A549 (cell line): ENCODE measurements at regions not wholly inside any gene's neighbourhood (a gene's known extent, or its start where the extent isn't known, plus 50 kb on each side); places are given as distances from the start of the nearest gene placed in this dataset.

ENCODE experiments used
- ATAC-seq, 2 experiments: fragments of 200-7000 bp in 1 of 2; fragments of >200 bp in 1 of 2; cut with Nextera tagmentation in 1 of 2; cut with Tn5 transposase in 1 of 2; 3 replicates each; pipeline versions ENCODE4 v1.8.0 to v1.9.1; 2018 to 2020; ENCODE audit warnings: mild to moderate bottlenecking in 1 of 2, moderate library complexity in 1 of 2
- CTCF ChIA-PET: fragments of 300-600 bp; sonication (Branson Sonifier 250); formaldehyde crosslinking; extraction: SDS; loops from one replicate; lab custom pipeline; 2021; ENCODE audit warnings: antibody characterized with exemption, inconsistent platforms; lab: Yijun Ruan, JAX
- POLR2A ChIA-PET: fragments of 350-600 bp; formaldehyde crosslinking; extraction: SDS; loops from one replicate; lab custom pipeline; 2021; ENCODE audit warnings: antibody characterized with exemption, inconsistent platforms; lab: Yijun Ruan, JAX
- DNase-seq, 2 experiments: peaks; one replicate each; pipeline versions ENCODE4 v3.0.0 to v3.0.0-alpha.2; 2011 to 2016; ENCODE audit warnings: low read depth in 1 of 2, low spot score in 1 of 2
- FAIRE-seq: peaks from 2 replicates; lab custom pipeline; 2011; peaks lifted over from hg19 to GRCh38; lab: Jason Lieb, UNC
- H3K27ac ChIP-seq, 2 experiments: fragments of >200 bp; sonication (Bioruptor Twin); formaldehyde crosslinking; 3 replicates each; pipeline ENCODE4 v1.5.1; 2016 to 2017
- H3K4me1 ChIP-seq: fragments of >200 bp; sonication (Bioruptor Twin); formaldehyde crosslinking; 3 replicates; pipeline ENCODE4 v1.6.1; 2016
- H3K4me2 ChIP-seq: fragments of >200 bp; sonication (Bioruptor Twin); formaldehyde crosslinking; 3 replicates; pipeline ENCODE4 v1.6.1; 2016
- H3K4me3 ChIP-seq: fragments of >200 bp; sonication (Bioruptor Twin); formaldehyde crosslinking; 3 replicates; pipeline ENCODE4 v1.5.1; 2016
- H3K9me3 ChIP-seq: fragments of >200 bp; sonication (Bioruptor Twin); formaldehyde crosslinking; 3 replicates; pipeline ENCODE4 v1.6.1; 2016
- EHF ChIP-seq: fragments of 250-450 bp; sonication (Bioruptor Pico); IDR thresholded peaks from 2 replicates; pipeline ENCODE4 v1.5.0; 2020; ENCODE audit warnings: mild to moderate bottlenecking
- ESRRA ChIP-seq: fragments of 150-350 bp; IDR thresholded peaks from 2 replicates; pipeline ENCODE4 v1.6.1; 2014; ENCODE audit warnings: mild to moderate bottlenecking, low read length, borderline replicate concordance
- FOSL2 ChIP-seq, 2 experiments: fragments of 450-650 bp in 1 of 2; fragments of >200 bp in 1 of 2; sonication (Bioruptor Twin) in 1 of 2; formaldehyde crosslinking; IDR thresholded peaks; 2 replicates each; pipeline versions ENCODE4 v1.5.0 to v1.6.1; 2016 to 2020; ENCODE audit warnings: mild to moderate bottlenecking in 1 of 2, moderate library complexity in 1 of 2
- HOXA7 ChIP-seq: fragments of 250-450 bp; sonication (Bioruptor Pico); IDR thresholded peaks from 2 replicates; pipeline ENCODE4 v1.5.0; 2020; ENCODE audit warnings: mild to moderate bottlenecking, moderate library complexity
- HOXB13 ChIP-seq: fragments of 250-450 bp; sonication (Bioruptor Pico); IDR thresholded peaks from 2 replicates; pipeline ENCODE4 v1.5.0; 2020; ENCODE audit warnings: low read depth, mild to moderate bottlenecking, moderate library complexity
- HOXB5 ChIP-seq: fragments of 250-450 bp; sonication (Bioruptor Pico); IDR thresholded peaks from 2 replicates; pipeline ENCODE4 v1.5.0; 2020; ENCODE audit warnings: mild to moderate bottlenecking, moderate library complexity
- NFE2L2 ChIP-seq: fragments of 150-350 bp; conservative IDR thresholded peaks from 2 replicates; pipeline ENCODE4 v1.6.1; 2014; ENCODE audit warnings: low read length
- NPAS2 ChIP-seq: fragments of 250-450 bp; sonication (Bioruptor Pico); IDR thresholded peaks from 2 replicates; pipeline ENCODE4 v1.8.0; 2022; ENCODE audit warnings: mild to moderate bottlenecking, moderate library complexity, borderline replicate concordance
- POLR2A ChIP-seq: IDR thresholded peaks from 2 replicates; pipeline ENCODE4 v1.6.1; 2012; ENCODE audit warnings: mild to moderate bottlenecking, low read length
- RAD21 ChIP-seq, 2 experiments: fragments of >200 bp in 1 of 2; sonication (Bioruptor Twin) in 1 of 2; formaldehyde crosslinking in 1 of 2; IDR thresholded peaks in 1 of 2; conservative IDR thresholded peaks in 1 of 2; 2 replicates in 1 of 2; 3 replicates in 1 of 2; pipeline ENCODE4 v1.6.1; 2012 to 2018; ENCODE audit warnings: inconsistent platforms in 1 of 2
- RNF2 ChIP-seq: fragments of 200-600 bp; sonication (generic); IDR thresholded peaks from 2 replicates; pipeline ENCODE4 v1.6.1; 2016; ENCODE audit warnings: low read depth, mild to moderate bottlenecking, antibody characterized with exemption, moderate library complexity, borderline replicate concordance
- SMC3 ChIP-seq: fragments of >200 bp; sonication (Bioruptor Twin); formaldehyde crosslinking; IDR thresholded peaks from 3 replicates; pipeline ENCODE4 v1.6.1; 2018; ENCODE audit warnings: inconsistent platforms
- SREBF2 ChIP-seq: fragments of 450-650 bp; IDR thresholded peaks from 2 replicates; pipeline ENCODE4 v1.6.1; 2014; ENCODE audit warnings: mild to moderate bottlenecking, moderate library complexity
- TP53 ChIP-seq: fragments of 250-450 bp; sonication (Bioruptor Pico); IDR thresholded peaks from 2 replicates; pipeline ENCODE4 v1.5.0; 2021; ENCODE audit warnings: mild to moderate bottlenecking, moderate library complexity
- ZC3H11A ChIP-seq: fragments of 450-650 bp; IDR thresholded peaks from 2 replicates; pipeline ENCODE4 v1.6.1; 2014; ENCODE audit warnings: antibody characterized with exemption, mild to moderate bottlenecking
- TF ChIP-seq, protein P1 (sequence below): IDR thresholded peaks from 2 replicates; pipeline ENCODE4 v1.6.1; 2012; ENCODE audit warnings: low read depth, borderline replicate concordance
- TF ChIP-seq, protein P2 (sequence below): fragments of >200 bp; sonication (Bioruptor Twin); formaldehyde crosslinking; IDR thresholded peaks from 3 replicates; pipeline ENCODE4 v1.5.1; 2016
- TF ChIP-seq, protein P3 (sequence below): IDR thresholded peaks from 2 replicates; pipeline ENCODE4 v1.6.1; 2012

DNA sequence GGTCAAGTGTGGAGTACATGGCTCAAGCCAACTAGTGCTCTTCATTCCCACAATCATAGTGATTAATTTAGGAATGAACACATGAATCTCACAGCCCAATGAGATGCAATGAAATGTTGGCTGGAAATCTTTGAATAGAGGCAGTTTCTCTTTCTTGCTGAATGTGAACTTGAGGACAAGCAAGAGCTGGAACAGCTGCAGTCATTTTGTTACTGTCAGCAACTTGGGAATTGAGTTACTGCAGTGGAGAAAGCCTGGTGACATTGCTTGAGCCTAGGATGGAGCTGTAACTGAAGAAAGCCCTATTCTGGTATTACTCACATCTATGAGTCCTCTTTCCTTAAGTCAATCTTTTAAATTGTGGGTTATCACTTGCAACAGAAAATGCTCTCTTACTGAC, 62.3 kb downstream of the YIPF5 start:
- Histone ChIP-seq H3K9me3 (no peaks in the 10 kb centered on the region), H3K4me2 (no peak overlapping the region), H3K4me1 (no peaks in the 10 kb centered on the region), H3K27ac (no peak overlapping the region), H3K4me3 (no peak overlapping the region)
- ChIA-PET POLR2A (no interaction called here), CTCF (no interaction called here)
- FAIRE-seq (no peak), DNase-seq (no peak)
- TF ChIP-seq FOSL2 (IDR thresholded peaks at IDR 0.05) = no peak
- no peak for TF ChIP-seq FOSL2 (CRISPR knock-in tag; IDR thresholded peaks at IDR 0.05)
- TF ChIP-seq, protein P1, sequence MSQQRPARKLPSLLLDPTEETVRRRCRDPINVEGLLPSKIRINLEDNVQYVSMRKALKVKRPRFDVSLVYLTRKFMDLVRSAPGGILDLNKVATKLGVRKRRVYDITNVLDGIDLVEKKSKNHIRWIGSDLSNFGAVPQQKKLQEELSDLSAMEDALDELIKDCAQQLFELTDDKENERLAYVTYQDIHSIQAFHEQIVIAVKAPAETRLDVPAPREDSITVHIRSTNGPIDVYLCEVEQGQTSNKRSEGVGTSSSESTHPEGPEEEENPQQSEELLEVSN = no peak
- no peak for TF ChIP-seq HOXA7 (CRISPR knock-in tag)
- TF ChIP-seq POLR2A = no peak
- TF ChIP-seq EHF (CRISPR knock-in tag) = no peak
- no peak for TF ChIP-seq TP53
- TF ChIP-seq NFE2L2 = no peak
- TF ChIP-seq RNF2 = no peak
- no peak for TF ChIP-seq NPAS2 (CRISPR knock-in tag)
- TF ChIP-seq SREBF2 = no peak
- no peak for TF ChIP-seq ESRRA
- TF ChIP-seq SMC3 = no peak
- no peak for TF ChIP-seq HOXB13 (CRISPR knock-in tag)
- TF ChIP-seq, protein P2, sequence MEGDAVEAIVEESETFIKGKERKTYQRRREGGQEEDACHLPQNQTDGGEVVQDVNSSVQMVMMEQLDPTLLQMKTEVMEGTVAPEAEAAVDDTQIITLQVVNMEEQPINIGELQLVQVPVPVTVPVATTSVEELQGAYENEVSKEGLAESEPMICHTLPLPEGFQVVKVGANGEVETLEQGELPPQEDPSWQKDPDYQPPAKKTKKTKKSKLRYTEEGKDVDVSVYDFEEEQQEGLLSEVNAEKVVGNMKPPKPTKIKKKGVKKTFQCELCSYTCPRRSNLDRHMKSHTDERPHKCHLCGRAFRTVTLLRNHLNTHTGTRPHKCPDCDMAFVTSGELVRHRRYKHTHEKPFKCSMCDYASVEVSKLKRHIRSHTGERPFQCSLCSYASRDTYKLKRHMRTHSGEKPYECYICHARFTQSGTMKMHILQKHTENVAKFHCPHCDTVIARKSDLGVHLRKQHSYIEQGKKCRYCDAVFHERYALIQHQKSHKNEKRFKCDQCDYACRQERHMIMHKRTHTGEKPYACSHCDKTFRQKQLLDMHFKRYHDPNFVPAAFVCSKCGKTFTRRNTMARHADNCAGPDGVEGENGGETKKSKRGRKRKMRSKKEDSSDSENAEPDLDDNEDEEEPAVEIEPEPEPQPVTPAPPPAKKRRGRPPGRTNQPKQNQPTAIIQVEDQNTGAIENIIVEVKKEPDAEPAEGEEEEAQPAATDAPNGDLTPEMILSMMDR = no peak
- no peak for TF ChIP-seq HOXB5
- TF ChIP-seq, protein P3, sequence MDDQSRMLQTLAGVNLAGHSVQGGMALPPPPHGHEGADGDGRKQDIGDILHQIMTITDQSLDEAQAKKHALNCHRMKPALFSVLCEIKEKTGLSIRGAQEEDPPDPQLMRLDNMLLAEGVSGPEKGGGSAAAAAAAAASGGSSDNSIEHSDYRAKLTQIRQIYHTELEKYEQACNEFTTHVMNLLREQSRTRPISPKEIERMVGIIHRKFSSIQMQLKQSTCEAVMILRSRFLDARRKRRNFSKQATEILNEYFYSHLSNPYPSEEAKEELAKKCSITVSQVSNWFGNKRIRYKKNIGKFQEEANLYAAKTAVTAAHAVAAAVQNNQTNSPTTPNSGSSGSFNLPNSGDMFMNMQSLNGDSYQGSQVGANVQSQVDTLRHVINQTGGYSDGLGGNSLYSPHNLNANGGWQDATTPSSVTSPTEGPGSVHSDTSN = no peak
- TF ChIP-seq RAD21 (conservative IDR thresholded peaks at IDR 0.05 in 1 of 2, IDR thresholded peaks at IDR 0.05 in 1 of 2) = no peak
- TF ChIP-seq ZC3H11A = no peak
- TF ChIP-seq, all 56 proteins: peak for 0
- ATAC-seq = no peak
